Cardiac fibroblast (primary cell): ENCODE measurements at regions not wholly inside any gene's neighbourhood (a gene's known extent, or its start where the extent isn't known, plus 50 kb on each side); places are given as distances from the start of the nearest gene placed in this dataset.

Experiments used
- DNase-seq, 2 donors: peaks; one replicate each; pipeline versions ENCODE4 v3.0.0 to v3.0.0-alpha.2; 2010; ENCODE audit warnings: low read depth in 2 of 2
- H3K4me3 ChIP-seq, 2 donors: replicated peaks in 1 of 2; 1 replicate in 1 of 2; 2 replicates in 1 of 2; pipeline ENCODE4 v1.5.1; 2011; ENCODE audit warnings: low read depth in 2 of 2, low read length in 2 of 2, mild to moderate bottlenecking in 2 of 2, moderate library complexity in 1 of 2
- CTCF ChIP-seq: IDR thresholded peaks from one replicate; pipeline ENCODE4 v1.5.1; 2011; ENCODE audit warnings: low read depth, mild to moderate bottlenecking, low read length, inconsistent platforms

DNA sequence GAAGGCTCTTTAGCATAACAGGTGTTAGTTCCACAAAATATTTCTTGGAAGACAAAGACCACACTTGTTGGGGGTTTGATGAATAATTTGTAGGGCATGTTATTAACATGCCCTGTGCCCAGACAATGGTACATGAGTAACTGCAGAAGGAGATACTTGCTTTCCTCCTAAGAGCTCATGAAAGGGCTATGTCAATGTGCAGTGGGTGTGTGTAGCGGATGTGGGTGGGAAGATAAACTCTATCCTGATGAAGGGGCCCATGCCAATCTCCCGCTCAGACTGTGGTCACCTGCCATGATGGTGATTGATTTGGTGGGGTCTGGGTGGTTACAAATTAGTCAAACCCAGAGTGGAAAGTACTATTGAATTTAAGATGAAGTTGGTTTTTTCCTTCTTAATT is 69.8 kb upstream of the DNAH14 start:
- no peak overlapping the region for H3K4me3 ChIP-seq
- DNase-seq: no peak
- TF ChIP-seq CTCF: no peak

DNA sequence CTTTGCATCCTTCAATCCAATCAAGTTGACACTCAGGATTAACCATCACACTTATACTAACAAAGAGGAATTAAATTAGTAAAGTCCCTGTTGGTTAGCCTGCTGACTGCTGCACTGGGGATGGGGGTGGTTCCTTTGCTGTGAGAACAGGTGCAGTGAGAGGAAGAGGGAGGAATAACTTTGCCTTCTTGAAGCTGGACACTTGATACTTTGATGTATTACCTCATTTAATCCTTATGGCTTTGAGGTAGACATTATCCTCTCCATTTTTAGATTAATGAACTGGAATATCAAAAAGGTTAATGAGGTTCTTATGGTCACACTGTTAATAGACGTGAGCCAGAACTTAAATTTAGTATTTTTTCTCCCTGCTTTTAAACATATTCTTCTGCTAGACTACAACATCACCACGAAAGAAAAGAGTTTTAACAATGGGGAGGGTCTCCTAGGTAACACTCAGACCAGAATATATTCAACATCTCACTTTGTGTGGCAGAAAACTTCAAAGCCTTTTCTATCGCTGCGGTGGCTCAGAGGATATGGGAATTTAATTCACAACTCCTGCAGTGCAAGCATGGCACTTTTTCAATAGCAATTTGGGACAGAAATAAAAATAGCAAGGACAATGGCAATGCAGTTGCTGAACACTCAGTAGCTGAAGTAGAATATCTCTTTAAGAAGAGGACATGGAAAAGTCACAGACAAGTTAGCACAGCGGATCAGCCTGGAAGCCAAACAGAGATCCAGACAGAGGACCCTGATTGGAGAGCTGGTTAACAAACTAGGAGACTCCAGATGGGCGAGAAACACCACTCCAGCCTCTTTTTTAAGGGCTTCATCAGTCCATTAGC is 68.8 kb upstream of the DNAH14 start:
- no peak for DNase-seq
- no peak overlapping the region for H3K4me3 ChIP-seq
- no peak for TF ChIP-seq CTCF

- no peak for TF ChIP-seq CTCF
- DNase-seq: no peak
- no peak overlapping the region for H3K4me3 ChIP-seq
Observed at GRCh38 chr1:224861339-224861716, 68.1 kb upstream of the DNAH14 start.

DNA sequence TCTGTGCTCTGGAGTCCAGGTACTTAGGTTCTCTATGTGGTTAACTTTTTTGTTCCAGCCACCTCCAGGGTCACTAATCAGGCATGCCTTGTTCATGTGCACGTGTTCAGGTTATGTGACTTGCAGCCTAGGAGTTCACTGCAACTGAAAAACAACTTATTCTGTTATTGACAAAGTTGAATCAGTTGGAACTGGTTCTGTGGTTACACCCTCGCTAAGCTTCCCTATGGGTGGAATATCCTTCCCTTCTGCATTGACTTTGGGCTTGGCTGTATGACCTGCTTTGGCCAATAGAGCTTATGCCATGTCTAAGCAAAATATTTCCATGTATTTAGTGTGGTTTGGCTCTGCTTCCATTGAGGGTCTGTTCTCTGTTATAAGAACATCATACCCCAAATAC is 66.0 kb upstream of the DNAH14 start:
- H3K4me3 ChIP-seq: no peak overlapping the region
- no peak for DNase-seq
- no peak for TF ChIP-seq CTCF

- DNase-seq: peak; percentile 20 to 37
- TF ChIP-seq CTCF: no peak
- H3K4me3 ChIP-seq: no peak overlapping the region
Observed at GRCh38 chr1:224864006-224864405, 65.5 kb upstream of the DNAH14 start.

DNA sequence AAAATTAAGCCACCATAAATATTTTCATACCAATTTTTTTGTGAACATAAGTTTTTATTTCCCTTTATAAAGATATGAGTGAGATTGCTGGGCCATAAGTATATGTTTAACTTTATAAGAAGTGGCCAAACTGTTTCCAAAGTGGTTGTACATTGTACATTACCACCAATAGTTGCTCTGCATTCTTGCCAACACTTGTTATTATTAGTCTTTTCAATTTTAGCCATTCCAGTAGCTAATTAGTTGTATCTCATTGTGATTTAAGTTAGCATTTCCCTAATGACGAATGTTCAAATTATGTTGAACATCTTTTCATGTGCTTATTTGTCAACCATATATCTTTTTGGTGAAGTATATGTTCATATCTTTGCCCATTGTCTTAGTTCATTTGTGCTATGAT is 64.0 kb upstream of the DNAH14 start:
- no peak for DNase-seq
- no peak for TF ChIP-seq CTCF
- H3K4me3 ChIP-seq: no peak overlapping the region

DNA sequence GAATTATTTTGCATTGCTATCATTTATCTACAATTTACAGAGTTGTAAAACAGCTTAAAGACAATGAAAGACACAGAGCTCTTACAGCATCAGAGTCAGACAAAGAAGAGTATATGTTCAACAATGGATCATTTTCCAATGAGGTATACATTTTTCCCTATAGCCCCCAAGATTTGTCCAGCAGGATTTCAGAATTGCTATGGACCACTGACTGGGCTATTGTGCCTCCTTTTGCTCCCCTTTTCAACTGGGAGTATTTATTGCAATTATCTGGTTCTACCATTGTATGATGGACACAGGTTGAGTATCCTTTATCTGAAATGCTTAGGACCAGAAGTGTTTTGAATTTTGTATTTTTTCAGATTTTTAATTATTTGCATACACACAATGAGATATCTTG is 62.5 kb upstream of the DNAH14 start:
- no peak for TF ChIP-seq CTCF
- DNase-seq: no peak
- H3K4me3 ChIP-seq: no peak overlapping the region
